D341Med (cell line): ENCODE measurements at regions not wholly inside any gene's neighbourhood (a gene's known extent, or its start where the extent isn't known, plus 50 kb on each side); places are given as distances from the start of the nearest gene placed in this dataset.
"Not testable (repeated sequence)": the region's sequence is repeated elsewhere in the genome, so short reads cannot be mapped to it uniquely, and the experiment has no call there.

Experiments
- DNase-seq: peaks from one replicate; pipeline ENCODE4 v3.0.0; 2012; ENCODE audit warnings: low spot score

DNA sequence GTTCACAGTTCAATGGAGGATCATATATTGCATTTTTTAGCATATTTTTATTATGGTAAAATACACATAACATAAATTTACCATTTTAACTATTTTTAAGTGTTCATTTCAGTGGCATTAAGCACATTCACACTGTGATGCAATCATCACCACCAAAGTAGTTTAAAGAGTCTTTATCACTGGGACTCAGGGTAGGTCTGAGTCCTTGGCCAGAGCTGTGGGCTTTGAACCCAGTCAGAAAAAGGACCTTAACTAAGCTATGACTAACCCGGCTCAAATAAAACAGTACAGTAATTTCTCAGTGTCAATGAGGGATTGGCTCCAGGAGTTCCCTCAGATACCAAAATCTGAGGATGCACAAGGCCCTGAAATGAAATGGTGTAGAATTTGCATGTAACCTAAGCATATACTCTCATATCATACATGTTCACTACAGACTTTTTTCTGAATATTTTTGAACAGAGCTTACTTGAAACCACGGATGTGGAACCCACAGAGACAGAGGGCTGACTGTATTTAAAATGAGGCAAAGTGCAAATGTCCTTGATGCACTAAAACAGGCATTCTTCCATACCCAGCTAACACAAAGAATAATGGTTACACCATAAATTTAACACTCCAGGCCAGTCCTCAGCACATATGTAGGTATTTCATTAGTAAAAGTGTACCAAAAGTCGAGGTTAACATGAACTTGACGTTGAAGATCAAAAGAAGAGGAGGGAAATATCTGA, 246.2 kb downstream of the LNPK start:
- no peak for DNase-seq

DNA sequence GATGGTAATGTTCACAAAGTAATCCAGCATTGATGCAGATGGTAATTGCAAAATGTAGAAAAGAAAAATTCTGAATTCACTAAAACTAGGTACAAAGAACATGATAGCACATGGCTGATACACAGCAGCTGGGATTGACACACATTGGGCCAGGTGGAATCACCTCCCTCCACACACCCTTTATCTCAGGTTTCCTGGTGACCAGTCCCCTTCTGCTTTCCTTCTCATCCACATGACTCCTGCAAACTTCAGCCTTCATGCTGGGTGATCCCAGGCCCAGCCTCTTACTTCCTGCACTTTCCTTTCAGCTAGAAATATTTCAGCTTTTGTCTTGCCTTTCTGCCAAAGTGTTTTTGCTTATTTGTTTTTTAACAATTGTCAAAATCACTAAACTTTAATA, 246.9 kb downstream of the LNPK start:
- DNase-seq, result no peak

DNA sequence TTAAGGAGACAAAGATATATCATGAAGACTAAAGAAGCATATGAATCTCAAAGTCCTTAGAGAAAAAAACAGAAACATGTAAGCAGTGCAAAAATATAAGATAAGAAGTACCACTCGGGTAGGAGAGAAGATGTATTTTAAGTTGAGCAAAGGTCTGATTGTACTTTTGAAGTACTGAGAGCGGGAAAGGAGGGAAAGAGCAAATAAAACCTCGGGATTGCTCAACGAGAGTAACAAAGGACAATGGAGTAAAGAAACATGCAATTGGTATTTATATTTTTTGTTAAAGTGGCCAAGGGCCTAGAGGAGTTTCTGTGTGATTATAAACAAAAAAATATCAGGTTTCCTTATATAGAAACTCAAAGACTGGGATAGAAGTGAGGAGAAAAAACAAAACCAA, 251.9 kb downstream of the LNPK start:
- DNase-seq, result no peak

DNA sequence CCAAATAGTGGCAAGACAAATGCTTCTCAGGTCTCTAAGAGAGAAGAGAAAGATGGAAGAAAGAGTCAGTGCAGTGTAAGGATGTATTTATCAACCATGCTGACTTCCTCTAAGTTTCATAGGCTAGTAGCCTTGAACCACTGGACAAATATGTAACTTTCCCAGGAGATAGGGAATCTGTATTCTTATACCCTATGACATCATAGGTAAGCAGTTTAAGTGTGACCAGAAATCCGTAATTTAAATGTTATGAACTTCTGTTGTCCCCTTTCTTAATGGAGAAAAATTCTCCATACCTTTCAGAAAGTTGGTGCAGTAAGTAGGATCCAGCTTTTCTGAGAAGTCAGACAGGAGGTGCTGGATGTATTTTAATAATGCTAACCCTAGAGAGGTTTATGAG, 256.2 kb downstream of the LNPK start:
- no peak for DNase-seq

DNA sequence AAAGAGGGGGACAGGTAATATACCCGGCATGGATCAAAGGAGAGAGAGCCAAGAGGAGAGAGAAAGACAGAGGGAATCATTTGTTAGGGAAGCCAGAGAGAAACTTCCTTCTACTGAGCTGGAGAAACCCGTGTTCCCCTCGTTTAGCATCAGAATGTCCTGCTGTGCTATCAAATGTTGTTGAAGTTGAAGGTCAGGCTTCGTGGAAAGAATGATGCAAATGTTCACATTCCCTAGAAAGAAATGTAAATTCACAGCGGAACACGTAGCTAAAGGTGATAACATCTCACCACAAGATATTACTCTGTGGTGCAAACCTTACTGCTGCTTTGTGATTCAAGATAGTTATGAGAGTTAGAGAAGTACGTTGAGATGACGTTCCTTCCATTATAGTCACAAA, 258.1 kb downstream of the LNPK start:
- no peak for DNase-seq

DNA sequence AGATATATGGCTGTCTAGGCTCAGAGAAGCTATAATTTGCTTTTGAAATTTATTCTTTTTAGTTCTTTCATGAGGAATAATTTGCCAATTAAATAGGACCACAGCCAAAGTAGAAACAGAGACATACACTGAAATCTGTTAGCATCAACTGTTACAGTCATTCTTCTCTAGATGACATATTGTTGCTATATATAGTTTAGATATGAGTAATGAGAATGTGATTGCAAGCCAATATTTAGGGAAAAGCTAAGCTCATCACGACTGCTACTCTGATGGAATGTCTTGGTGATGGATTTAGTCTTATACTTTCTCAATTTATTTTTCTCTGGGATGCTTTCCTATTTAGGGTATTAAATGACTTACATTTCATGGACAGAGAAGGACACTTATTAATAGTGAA, 259.1 kb downstream of the LNPK start:
- DNase-seq, result no peak

DNA sequence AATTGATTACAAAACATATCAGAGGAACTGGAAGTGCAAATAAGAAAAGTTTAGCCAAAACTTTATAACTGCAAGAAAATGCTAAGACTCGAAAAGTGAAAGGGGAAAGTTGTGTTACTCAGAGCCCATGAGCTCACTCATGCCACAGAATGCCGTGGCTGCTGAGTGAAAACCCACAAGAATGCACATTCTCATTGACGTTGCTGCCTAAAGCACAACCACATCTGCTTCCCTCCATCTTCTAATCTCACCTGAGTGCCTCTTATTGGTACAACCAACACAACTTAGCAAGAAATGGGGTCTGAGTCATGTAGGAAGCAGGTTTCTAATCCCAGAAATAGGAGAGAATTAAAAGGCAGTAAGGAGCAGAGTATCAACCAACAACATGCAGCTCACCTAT, 259.7 kb downstream of the LNPK start:
- DNase-seq, result no peak

DNA sequence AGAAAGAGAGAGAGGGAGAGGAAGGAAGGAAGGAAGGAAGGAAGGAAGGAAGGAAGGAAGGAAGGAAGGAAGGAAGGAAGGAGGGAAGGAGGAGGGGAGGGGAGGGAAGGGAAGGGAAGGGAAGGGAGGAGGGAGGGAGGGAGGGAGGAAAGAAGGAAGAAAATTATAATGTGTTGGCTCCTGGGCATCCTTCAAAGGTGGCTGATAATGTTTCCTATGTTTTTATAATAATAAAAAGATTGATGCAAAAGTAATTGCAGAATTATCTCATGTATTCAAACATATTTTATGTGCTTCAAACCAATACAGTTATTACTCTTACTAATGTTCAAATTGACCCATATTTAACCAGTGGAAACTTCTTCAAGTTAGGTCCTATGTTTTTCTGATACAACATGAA, 260.9 kb downstream of the LNPK start:
- DNase-seq, result no peak

DNA sequence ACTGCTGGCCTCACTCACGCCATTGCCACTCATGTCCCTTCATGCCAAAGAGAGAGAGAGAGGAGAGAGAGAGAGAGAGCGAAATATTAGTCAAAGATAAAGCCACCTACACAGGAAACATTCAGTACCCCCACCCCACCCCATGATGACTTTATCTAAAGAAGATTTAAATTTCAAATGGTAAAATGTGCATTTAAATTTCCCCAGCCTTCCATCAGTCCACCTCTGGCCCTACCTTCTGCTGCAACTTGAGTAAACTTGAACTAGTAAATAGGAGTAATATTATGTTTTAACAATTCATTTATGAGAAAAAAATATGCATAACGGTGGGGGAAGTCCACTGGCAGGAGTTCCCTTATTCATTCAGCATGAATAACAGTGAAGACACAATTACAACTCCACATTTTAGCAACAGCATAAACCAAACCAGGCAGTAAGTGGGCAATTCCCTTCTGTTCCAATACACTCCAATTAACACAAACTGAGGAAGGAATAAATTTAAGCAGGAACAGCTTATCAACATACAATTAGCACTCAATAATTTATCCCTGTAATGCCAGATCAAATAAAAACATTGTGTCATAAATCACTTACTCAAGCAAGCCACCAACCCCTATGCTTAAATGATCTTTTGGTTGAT, 264.2 kb downstream of the LNPK start:
- no peak for DNase-seq

DNA sequence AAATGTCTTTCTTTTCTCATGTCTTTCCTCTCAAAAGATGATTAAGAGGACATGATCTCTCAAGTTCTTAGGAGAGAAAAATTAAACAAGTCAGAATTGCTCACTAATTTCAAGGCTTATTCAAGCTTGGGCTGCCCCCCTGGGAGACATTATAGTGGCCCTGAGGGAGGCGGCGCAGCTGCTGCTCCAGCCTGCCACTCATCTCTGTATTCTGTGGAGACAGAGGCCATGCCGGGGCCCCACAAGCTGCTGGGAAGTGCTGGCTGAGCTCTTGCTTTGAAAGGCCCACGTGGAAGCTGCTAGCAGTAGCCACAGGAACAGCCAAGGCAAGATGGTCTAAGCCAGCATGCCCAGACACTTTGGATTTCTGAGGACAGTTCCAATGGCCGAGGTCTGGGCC, 267.4 kb downstream of the LNPK start:
- DNase-seq, result peak; percentile 60

DNA sequence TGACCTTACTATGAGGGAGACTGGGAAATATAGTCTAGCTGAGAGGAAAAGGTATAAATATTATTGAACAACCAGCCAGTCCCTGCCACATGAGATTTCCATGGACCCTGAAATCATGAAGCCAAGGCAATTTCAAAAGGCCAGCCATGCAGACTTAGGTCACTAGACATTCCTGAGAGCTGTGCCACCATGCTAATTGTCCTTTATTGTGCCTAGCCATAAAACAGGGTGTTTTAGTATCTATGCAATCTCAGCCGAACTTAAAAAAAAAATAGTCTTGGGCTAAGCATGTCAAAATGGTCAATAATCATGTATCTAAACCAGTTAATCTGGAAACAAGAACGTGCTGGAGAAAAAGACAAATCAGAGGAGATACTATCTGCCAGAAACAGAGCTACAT, 269.5 kb downstream of the LNPK start:
- no peak for DNase-seq

DNA sequence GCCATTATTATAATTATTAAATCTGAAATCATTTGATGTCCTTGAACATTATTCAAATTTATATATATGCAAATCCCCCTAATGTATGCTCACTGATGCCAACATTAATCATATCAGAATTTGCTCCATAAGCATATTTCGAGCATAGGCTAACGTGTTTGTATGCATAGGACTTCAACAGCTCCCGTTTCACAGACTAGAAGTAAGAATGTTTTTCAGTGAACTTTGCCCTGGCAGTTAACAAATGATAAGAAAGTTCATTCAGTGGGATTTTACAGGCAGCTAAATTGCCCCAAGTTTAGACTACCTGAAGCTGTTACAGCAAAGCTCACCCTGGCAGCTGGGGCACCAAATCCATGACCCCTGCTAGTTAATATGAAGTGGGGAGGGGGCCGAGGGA, 272.0 kb downstream of the LNPK start:
- no peak for DNase-seq

DNA sequence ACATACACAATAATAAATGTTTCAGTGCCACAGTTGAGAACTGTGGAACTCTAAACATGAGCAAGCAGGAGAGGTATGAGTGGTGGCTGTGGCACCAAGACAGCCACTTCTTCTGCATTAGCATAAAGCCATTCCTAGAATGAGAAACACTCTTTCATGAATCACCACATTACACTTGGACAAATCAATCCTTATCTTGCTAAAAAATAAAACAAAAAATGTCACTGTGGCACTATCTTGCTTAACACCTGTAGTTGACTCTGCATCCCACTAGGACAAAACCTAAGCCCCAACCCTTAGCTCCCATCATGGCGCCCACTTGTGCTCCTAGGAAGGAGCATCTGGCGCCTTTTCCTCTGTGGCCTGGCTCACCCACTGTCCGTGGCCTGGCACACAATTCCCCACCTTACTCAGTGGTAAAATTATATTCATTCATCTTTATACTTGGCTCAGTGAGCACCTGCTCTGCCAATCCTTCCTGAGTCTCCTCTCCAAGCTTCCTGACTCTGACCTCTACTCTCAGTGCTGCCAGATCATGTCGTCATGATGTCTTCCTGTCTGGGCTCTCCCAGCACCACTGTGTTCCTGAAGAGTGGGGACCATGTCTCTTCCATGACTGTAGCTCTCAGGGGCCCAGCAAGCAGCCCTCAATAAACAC, 272.9 kb downstream of the LNPK start:
- DNase-seq, result no peak

DNA sequence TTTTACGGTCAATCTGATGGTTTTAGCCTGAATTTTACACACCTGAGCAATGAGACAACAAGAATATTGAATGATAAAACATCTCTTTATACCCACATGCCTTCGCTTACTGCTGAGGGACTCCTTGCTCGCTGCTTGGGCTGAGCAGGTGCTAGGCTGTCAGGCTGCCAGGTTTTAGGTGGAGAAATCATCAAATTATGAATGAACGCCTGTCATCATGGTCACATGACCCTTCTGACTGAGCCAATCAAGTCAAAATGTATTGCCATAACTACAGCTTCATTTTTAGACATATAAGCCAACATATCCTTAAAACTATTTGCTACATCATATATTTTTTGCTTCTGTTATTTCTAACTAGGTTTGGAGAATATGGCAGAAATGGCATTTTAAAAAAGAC, 274.0 kb downstream of the LNPK start:
- DNase-seq, result no peak

DNA sequence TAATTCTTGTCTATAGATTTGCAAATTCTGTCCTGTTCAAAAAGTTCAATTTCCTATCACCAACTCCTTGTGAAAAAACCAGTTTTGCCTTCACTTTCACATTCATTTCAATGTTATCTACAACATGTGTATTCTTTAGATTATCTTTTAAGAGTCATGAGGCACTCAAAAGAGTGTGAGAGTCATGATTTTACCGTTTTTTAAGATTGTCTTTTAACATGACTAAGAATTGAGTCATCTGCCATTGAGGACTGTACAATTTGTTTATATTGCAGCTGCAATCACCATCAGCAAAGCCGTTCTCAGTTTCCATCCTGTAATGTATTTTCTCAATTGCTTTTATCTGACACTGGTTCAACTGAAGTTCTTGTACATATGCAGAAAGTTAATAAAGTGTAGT, 275.8 kb downstream of the LNPK start:
- DNase-seq, result no peak

DNA sequence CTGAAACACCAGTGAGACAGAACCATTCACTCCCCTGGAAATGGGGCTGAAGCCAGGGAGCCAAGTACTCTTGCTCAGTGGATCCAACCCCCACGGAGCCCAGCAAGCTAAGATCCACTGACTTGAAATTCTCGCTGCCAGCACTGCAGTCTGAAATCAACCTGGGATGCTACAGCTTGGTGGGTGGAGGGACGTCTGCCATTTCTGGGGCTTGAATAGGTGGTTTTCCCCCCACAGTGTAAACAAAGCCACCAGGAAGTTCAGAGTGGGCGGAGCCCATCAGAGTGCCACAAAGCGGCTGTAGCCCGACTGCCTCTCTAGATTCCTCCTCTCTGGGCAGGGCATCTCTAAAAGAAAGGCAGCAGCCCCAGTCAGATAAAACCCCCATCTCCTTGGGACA, 292.8 kb downstream of the LNPK start:
- no peak for DNase-seq

DNA sequence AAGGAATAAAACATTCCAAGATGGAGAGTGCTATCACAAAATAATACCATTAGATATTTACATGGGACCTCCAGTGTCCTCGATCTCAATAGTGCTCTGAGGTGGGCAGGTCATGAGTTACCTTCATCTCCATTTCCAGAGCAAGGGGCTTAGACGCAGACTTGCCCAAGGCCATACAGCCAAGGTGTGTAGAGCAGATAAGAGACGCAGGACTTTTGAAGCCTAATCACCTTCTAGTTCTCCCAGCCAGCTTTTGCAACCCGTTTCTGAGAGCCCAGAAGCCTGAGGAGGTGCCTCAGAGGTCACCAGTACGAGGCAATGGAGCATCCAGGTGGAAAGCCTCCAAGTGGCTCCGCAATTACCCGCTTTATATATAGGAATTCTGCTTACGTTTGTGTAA, 294.7 kb downstream of the LNPK start:
- DNase-seq, result no peak

DNA sequence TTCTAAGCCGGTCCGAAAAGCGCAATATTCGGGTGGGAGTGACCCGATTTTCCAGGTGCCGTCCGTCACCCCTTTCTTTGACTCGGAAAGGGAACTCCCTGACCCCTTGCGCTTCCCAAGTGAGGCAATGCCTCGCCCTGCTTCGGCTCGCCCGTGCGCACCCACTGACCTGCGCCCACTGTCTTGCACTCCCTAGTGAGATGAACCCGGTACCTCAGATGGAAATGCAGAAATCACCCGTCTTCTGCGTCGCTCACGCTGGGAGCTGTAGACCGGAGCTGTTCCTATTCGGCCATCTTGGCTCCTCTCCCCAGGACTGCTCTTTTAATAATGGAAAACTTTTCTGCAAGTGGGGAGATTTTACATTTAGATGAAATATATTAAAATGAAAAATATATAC, 297.5 kb downstream of the LNPK start:
- DNase-seq, result not testable (repeated sequence)

DNA sequence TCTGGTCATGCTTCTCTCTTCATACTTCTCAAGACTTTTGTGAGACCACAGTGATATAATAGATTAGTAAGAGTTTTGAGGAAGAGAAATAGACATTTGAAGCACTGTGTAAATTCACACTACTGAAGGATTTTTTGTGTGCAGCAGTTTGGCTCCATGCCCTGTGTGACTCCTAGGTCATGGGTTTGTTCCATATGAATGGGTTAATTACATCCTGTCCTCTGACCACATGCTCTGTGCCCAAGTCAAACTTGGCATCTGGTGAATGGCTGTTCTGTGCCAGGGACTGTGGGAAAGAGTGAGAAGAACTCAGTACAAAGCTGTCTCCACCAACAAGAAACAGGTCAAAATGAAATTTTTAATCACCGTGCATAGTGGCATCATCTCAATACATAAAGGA, 304.0 kb downstream of the LNPK start:
- no peak for DNase-seq

DNA sequence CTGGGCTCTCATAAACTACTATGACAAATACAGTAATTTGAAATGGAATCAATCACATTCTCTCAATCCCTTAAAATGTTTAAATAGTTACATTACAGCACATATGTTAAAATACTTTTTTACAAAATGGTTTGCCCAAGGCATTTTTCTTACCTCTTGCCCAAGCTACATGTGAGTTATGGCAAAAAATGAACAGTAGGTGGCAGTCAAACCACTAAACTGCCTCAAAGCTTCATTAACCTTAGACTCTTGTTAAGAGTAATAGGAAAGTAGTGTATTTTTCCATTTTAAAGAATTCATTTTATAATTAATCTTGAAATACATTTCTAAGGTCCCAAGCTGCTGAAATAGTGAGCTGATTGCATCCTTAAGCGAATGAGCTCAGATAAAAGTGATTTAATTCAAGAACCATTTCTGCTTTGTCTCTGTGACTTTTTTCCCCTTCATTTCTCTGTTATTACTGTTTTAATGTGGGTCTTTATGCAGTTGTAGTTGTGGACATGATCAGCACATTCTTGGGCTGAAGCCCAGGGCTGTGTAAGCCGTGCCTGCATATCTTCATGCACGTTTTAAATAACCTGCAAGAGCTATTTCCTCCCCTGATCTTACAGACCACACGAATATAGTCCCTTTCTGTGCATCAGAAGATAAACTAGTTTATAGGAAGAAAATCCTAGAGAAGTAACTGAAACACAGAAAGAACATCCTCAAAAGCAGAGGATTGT, 311.8 kb downstream of the LNPK start:
- no peak for DNase-seq

DNA sequence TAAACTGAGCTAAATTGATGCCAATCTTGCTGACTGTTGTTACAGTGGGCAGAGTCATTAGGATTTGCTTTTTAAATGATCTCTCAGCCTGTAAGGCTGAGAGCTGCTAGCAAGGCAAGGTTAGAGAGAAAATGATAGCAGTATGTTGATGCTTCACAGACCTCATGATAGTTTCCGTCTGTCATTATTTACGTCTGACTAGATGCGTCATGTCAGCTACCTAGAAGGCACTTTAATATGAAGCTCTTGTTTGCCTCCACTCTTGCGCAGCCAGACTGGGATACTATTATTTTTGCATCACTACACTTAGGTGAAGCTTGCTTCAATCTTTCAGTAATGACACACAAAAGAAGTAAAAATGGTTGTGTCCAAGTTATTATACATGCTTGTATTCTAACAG, 313.8 kb downstream of the LNPK start:
- DNase-seq, result no peak

DNA sequence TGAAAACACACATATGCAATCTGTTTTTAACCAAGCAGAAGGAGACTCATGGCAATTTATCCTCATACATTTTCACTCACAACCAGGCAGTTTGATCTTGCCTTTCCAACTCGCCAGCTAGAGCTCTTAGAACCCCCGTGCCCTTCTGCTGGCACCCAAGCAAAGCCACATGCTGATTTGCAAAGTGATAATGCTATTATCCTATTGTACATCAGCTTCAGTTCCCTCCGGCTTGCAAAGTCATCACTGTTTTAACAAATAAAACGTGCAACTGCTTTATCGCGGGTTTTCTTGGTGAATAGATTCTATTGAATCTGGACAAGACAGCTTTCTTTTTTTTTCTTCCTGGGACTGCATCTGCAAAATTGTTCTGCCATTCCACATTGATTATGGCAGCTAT, 314.6 kb downstream of the LNPK start:
- DNase-seq, result no peak

DNA sequence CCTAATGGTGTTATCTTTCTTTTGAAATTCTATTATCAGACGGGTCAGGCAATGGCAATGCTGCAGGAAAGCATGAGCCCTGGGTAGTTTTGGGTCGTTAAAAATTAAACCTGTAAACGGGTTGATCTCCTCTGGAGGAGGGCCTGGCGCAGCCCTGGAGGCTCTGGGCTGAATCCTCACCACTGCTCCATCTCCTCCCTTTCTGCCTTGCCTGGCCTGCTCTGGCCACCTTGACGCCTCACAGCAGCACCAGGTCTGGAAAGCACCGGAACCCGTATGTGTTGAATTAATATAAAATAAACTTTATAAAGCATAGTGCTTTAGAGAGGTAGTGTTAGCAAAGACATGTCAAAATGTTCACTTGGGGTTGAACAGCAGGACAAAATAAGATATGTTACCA, 316.1 kb downstream of the LNPK start:
- DNase-seq, result no peak
